Activated naive CD8-positive, alpha-beta T cell treated with anti-CD3 and anti-CD28 coated beads for 36 hours (primary cell): ENCODE measurements at regions not wholly inside any gene's neighbourhood (a gene's known extent, or its start where the extent isn't known, plus 50 kb on each side); places are given as distances from the start of the nearest gene placed in this dataset.
"Not testable (repeated sequence)": the region's sequence is repeated elsewhere in the genome, so short reads cannot be mapped to it uniquely, and the experiment has no call there.

Experiments used
- DNase-seq: peaks from one replicate; pipeline ENCODE4 v3.0.0; 2021
- H3K27ac Mint-ChIP-seq: one replicate; pipeline ENCODE4 v1.8.0; 2022; ENCODE audit warnings: mild to moderate bottlenecking, moderate library complexity, mixed read lengths
- H3K27me3 Mint-ChIP-seq: one replicate; pipeline ENCODE4 v1.8.0; 2022; ENCODE audit warnings: mild to moderate bottlenecking, mixed read lengths
- H3K36me3 Mint-ChIP-seq: one replicate; pipeline ENCODE4 v1.8.0; 2021; ENCODE audit warnings: mild to moderate bottlenecking, mixed read lengths
- H3K4me1 Mint-ChIP-seq: one replicate; pipeline ENCODE4 v1.8.0; 2021; ENCODE audit warnings: mixed read lengths
- H3K4me3 Mint-ChIP-seq: one replicate; pipeline ENCODE4 v1.8.0; 2022; ENCODE audit warnings: mild to moderate bottlenecking, moderate library complexity, mixed read lengths
- H3K9me3 Mint-ChIP-seq: one replicate; pipeline ENCODE4 v1.8.0; 2022; ENCODE audit warnings: mixed read lengths

GRCh38 chr5:135103575-135103853, 69.5 kb upstream of the PITX1 start:
- H3K36me3 Mint-ChIP-seq: no peaks in the 10 kb centered on the region
- no peak overlapping the region for H3K4me3 Mint-ChIP-seq
- H3K9me3 Mint-ChIP-seq: no peaks in the 10 kb centered on the region
- H3K27ac Mint-ChIP-seq: no peak overlapping the region
- no peaks in the 10 kb centered on the region for H3K27me3 Mint-ChIP-seq
- H3K4me1 Mint-ChIP-seq: no peaks in the 10 kb centered on the region
- DNase-seq: no peak

- Mint-ChIP-seq H3K27ac (no peak overlapping the region), H3K27me3 (no peaks in the 10 kb centered on the region), H3K4me3 (no peak overlapping the region), H3K4me1 (no peaks in the 10 kb centered on the region), H3K9me3 (no peaks in the 10 kb centered on the region), H3K36me3 (no peaks in the 10 kb centered on the region)
- no peak for DNase-seq
Observed at GRCh38 chr5:135102716-135103574, 68.9 kb upstream of the PITX1 start.

- H3K4me3 Mint-ChIP-seq: no peak overlapping the region
- H3K36me3 Mint-ChIP-seq: no peaks in the 10 kb centered on the region
- H3K9me3 Mint-ChIP-seq: no peaks in the 10 kb centered on the region
- no peak for DNase-seq
- no peaks in the 10 kb centered on the region for H3K4me1 Mint-ChIP-seq
- no peak overlapping the region for H3K27ac Mint-ChIP-seq
- peaks cover 12% of the 10 kb centered on the region for H3K27me3 Mint-ChIP-seq
Observed at GRCh38 chr5:135100431-135100830, 66.4 kb upstream of the PITX1 start.

GRCh38 chr5:135100011-135100410, 66.0 kb upstream of the PITX1 start:
- Mint-ChIP-seq H3K9me3 (no peaks in the 10 kb centered on the region), H3K27ac (no peak overlapping the region), H3K27me3 (peaks cover 16% of the 10 kb centered on the region), H3K36me3 (no peaks in the 10 kb centered on the region), H3K4me1 (no peaks in the 10 kb centered on the region), H3K4me3 (no peak overlapping the region)
- no peak for DNase-seq

GRCh38 chr5:135097390-135097789, 63.4 kb upstream of the PITX1 start:
- Mint-ChIP-seq H3K36me3 (no peaks in the 10 kb centered on the region), H3K9me3 (no peaks in the 10 kb centered on the region), H3K27me3 (peaks cover 17% of the 10 kb centered on the region), H3K4me1 (no peaks in the 10 kb centered on the region), H3K27ac (no peak overlapping the region), H3K4me3 (no peak overlapping the region)
- DNase-seq: no peak

- no peaks in the 10 kb centered on the region for H3K4me1 Mint-ChIP-seq
- no peak overlapping the region for H3K27ac Mint-ChIP-seq
- H3K9me3 Mint-ChIP-seq: no peaks in the 10 kb centered on the region
- peaks cover 17% of the 10 kb centered on the region for H3K27me3 Mint-ChIP-seq
- H3K36me3 Mint-ChIP-seq: no peaks in the 10 kb centered on the region
- no peak overlapping the region for H3K4me3 Mint-ChIP-seq
- DNase-seq: no peak
Observed at GRCh38 chr5:135095871-135096270, 61.8 kb upstream of the PITX1 start.

- Mint-ChIP-seq H3K27me3 (peaks cover 17% of the 10 kb centered on the region), H3K27ac (no peak overlapping the region), H3K4me3 (no peak overlapping the region), H3K36me3 (no peaks in the 10 kb centered on the region), H3K4me1 (no peaks in the 10 kb centered on the region), H3K9me3 (no peaks in the 10 kb centered on the region)
- DNase-seq: no peak
Observed at GRCh38 chr5:135095052-135095715, 61.2 kb upstream of the PITX1 start.

GRCh38 chr5:135094339-135095051, 60.5 kb upstream of the PITX1 start:
- H3K27ac Mint-ChIP-seq: no peak overlapping the region
- no peak for DNase-seq

GRCh38 chr5:135093483-135093882, 59.5 kb upstream of the PITX1 start:
- peaks cover 17% of the 10 kb centered on the region for H3K27me3 Mint-ChIP-seq
- H3K27ac Mint-ChIP-seq, H3K9me3 Mint-ChIP-seq, DNase-seq, H3K4me3 Mint-ChIP-seq, H3K36me3 Mint-ChIP-seq, H3K4me1 Mint-ChIP-seq: not testable (repeated sequence)

More at GRCh38 chr5:135094339-135095051, 60.5 kb upstream of the PITX1 start:
- H3K36me3 Mint-ChIP-seq: no peaks in the 10 kb centered on the region
- no peaks in the 10 kb centered on the region for H3K9me3 Mint-ChIP-seq
- H3K4me3 Mint-ChIP-seq: no peak overlapping the region
- H3K27me3 Mint-ChIP-seq: peaks cover 17% of the 10 kb centered on the region
- no peaks in the 10 kb centered on the region for H3K4me1 Mint-ChIP-seq

GRCh38 chr5:135092476-135092875, 58.4 kb upstream of the PITX1 start:
- H3K9me3 Mint-ChIP-seq: no peaks in the 10 kb centered on the region
- H3K4me1 Mint-ChIP-seq: no peaks in the 10 kb centered on the region
- H3K27ac Mint-ChIP-seq: no peak overlapping the region
- no peak overlapping the region for H3K4me3 Mint-ChIP-seq
- DNase-seq: no peak
- peaks cover 16% of the 10 kb centered on the region for H3K27me3 Mint-ChIP-seq
- H3K36me3 Mint-ChIP-seq: no peaks in the 10 kb centered on the region

GRCh38 chr5:135091286-135091685, 57.3 kb upstream of the PITX1 start:
- Mint-ChIP-seq H3K4me3 (no peak overlapping the region), H3K9me3 (no peaks in the 10 kb centered on the region), H3K36me3 (no peaks in the 10 kb centered on the region), H3K4me1 (no peaks in the 10 kb centered on the region), H3K27me3 (peaks cover 13% of the 10 kb centered on the region), H3K27ac (no peak overlapping the region)
- no peak for DNase-seq

GRCh38 chr5:135089912-135090311, 55.9 kb upstream of the PITX1 start:
- H3K27me3 Mint-ChIP-seq: peaks cover 11% of the 10 kb centered on the region
- no peaks in the 10 kb centered on the region for H3K9me3 Mint-ChIP-seq
- no peaks in the 10 kb centered on the region for H3K36me3 Mint-ChIP-seq
- no peak overlapping the region for H3K27ac Mint-ChIP-seq
- no peaks in the 10 kb centered on the region for H3K4me1 Mint-ChIP-seq
- no peak overlapping the region for H3K4me3 Mint-ChIP-seq
- no peak for DNase-seq

- Mint-ChIP-seq H3K4me1 (no peaks in the 10 kb centered on the region), H3K9me3 (no peaks in the 10 kb centered on the region), H3K27ac (no peak overlapping the region)
Observed at GRCh38 chr5:135088911-135089310, 54.9 kb upstream of the PITX1 start.

GRCh38 chr5:135087950-135088349, 53.9 kb upstream of the PITX1 start:
- DNase-seq: no peak

More at GRCh38 chr5:135088911-135089310, 54.9 kb upstream of the PITX1 start:
- no peaks in the 10 kb centered on the region for H3K36me3 Mint-ChIP-seq
- no peak for DNase-seq
- H3K27me3 Mint-ChIP-seq: peaks cover 10% of the 10 kb centered on the region
- H3K4me3 Mint-ChIP-seq: no peak overlapping the region

GRCh38 chr5:135085936-135086725, 52.1 kb upstream of the PITX1 start:
- H3K36me3 Mint-ChIP-seq: no peaks in the 10 kb centered on the region
- no peak for DNase-seq
- H3K4me3 Mint-ChIP-seq: no peak overlapping the region
- peaks cover 14% of the 10 kb centered on the region for H3K27me3 Mint-ChIP-seq
- H3K9me3 Mint-ChIP-seq: peaks cover 7% of the 10 kb centered on the region
- no peaks in the 10 kb centered on the region for H3K4me1 Mint-ChIP-seq
- no peak overlapping the region for H3K27ac Mint-ChIP-seq

More at GRCh38 chr5:135087950-135088349, 53.9 kb upstream of the PITX1 start:
- H3K4me1 Mint-ChIP-seq: no peaks in the 10 kb centered on the region
- H3K36me3 Mint-ChIP-seq: no peaks in the 10 kb centered on the region
- no peak overlapping the region for H3K27ac Mint-ChIP-seq
- H3K27me3 Mint-ChIP-seq: peaks cover 10% of the 10 kb centered on the region
- H3K4me3 Mint-ChIP-seq: no peak overlapping the region
- no peaks in the 10 kb centered on the region for H3K9me3 Mint-ChIP-seq
